ENCODE measurements at regions not wholly inside any gene's neighbourhood (a gene's known extent, or its start where the extent isn't known, plus 50 kb on each side); places are given as distances from the start of the nearest gene placed in this dataset.
"Not testable (repeated sequence)": the region's sequence is repeated elsewhere in the genome, so short reads cannot be mapped to it uniquely, and the experiment has no call there.

GRCh38 chr6:4664911-4665310, 111.3 kb upstream of the CDYL start:
- no peak for TF ChIP-seq EZH2 (IDR thresholded peaks at IDR 0.05)
- no peak for TF ChIP-seq POLR2AphosphoS5 (IDR thresholded peaks at IDR 0.05; ENCODE audit: borderline replicate concordance, low read depth, low read length)
- TF ChIP-seq FOXP2 (optimal IDR thresholded peaks at IDR 0.05; ENCODE audit: control extremely low read depth, extremely low read length, insufficient read depth), result no peak
- H3K9ac ChIP-seq (ENCODE audit: insufficient read length), result no peak overlapping the region
- H3K27ac ChIP-seq, result no peak overlapping the region
- H3K9me3 ChIP-seq (ENCODE audit: low read depth, low read length), result no peaks in the 10 kb centered on the region
- no peak overlapping the region for H3K4me3 ChIP-seq
- DNase-seq (ENCODE audit: low read depth, low spot score), result no peak
- H3K36me3 ChIP-seq (ENCODE audit: insufficient read depth, low read length), result no peaks in the 10 kb centered on the region

- Histone ChIP-seq H3K9me3 (ENCODE audit: low read depth, low read length) (no peaks in the 10 kb centered on the region), H3K4me3 (no peak overlapping the region), H3K36me3 (ENCODE audit: insufficient read depth, low read length) (no peaks in the 10 kb centered on the region), H3K27ac (no peak overlapping the region), H3K9ac (ENCODE audit: insufficient read length) (no peak overlapping the region)
- DNase-seq (ENCODE audit: low read depth, low spot score), result no peak
- TF ChIP-seq EZH2 (IDR thresholded peaks at IDR 0.05) (no peak), FOXP2 (optimal IDR thresholded peaks at IDR 0.05; ENCODE audit: control extremely low read depth, extremely low read length, insufficient read depth) (no peak), POLR2AphosphoS5 (IDR thresholded peaks at IDR 0.05; ENCODE audit: borderline replicate concordance, low read depth, low read length) (no peak)
These were observed 112.0 kb upstream of the CDYL start for GRCh38 chr6:4664117-4664626.

- no peaks in the 10 kb centered on the region for H3K9me3 ChIP-seq (ENCODE audit: low read depth, low read length)
- no peak for DNase-seq (ENCODE audit: low read depth, low spot score)
- no peak overlapping the region for H3K9ac ChIP-seq (ENCODE audit: insufficient read length)
- no peaks in the 10 kb centered on the region for H3K36me3 ChIP-seq (ENCODE audit: insufficient read depth, low read length)
- TF ChIP-seq FOXP2 (optimal IDR thresholded peaks at IDR 0.05; ENCODE audit: control extremely low read depth, extremely low read length, insufficient read depth) (no peak), POLR2AphosphoS5 (IDR thresholded peaks at IDR 0.05; ENCODE audit: borderline replicate concordance, low read depth, low read length) (no peak), EZH2 (IDR thresholded peaks at IDR 0.05) (no peak)
- H3K27ac ChIP-seq, result no peak overlapping the region
- H3K4me3 ChIP-seq, result no peak overlapping the region
These were observed 113.3 kb upstream of the CDYL start for GRCh38 chr6:4662886-4663285.

- H3K36me3 ChIP-seq (ENCODE audit: insufficient read depth, low read length), result no peaks in the 10 kb centered on the region
- no peak for DNase-seq (ENCODE audit: low read depth, low spot score)
- H3K9me3 ChIP-seq (ENCODE audit: low read depth, low read length), result no peaks in the 10 kb centered on the region
- TF ChIP-seq EZH2 (IDR thresholded peaks at IDR 0.05) (no peak), FOXP2 (optimal IDR thresholded peaks at IDR 0.05; ENCODE audit: control extremely low read depth, extremely low read length, insufficient read depth) (no peak), POLR2AphosphoS5 (IDR thresholded peaks at IDR 0.05; ENCODE audit: borderline replicate concordance, low read depth, low read length) (no peak)
- no peak overlapping the region for H3K4me3 ChIP-seq
- H3K27ac ChIP-seq, result no peak overlapping the region
- no peak overlapping the region for H3K9ac ChIP-seq (ENCODE audit: insufficient read length)
These were observed 114.8 kb upstream of the CDYL start for GRCh38 chr6:4661391-4661790.

GRCh38 chr6:4660377-4661321, 115.6 kb upstream of the CDYL start:
- H3K9ac ChIP-seq (ENCODE audit: insufficient read length), result no peak overlapping the region
- TF ChIP-seq FOXP2 (optimal IDR thresholded peaks at IDR 0.05; ENCODE audit: control extremely low read depth, extremely low read length, insufficient read depth) (no peak), POLR2AphosphoS5 (IDR thresholded peaks at IDR 0.05; ENCODE audit: borderline replicate concordance, low read depth, low read length) (no peak), EZH2 (IDR thresholded peaks at IDR 0.05) (no peak)
- no peaks in the 10 kb centered on the region for H3K9me3 ChIP-seq (ENCODE audit: low read depth, low read length)
- no peak overlapping the region for H3K27ac ChIP-seq
- DNase-seq (ENCODE audit: low read depth, low spot score), result no peak
- H3K4me3 ChIP-seq, result no peak overlapping the region
- no peaks in the 10 kb centered on the region for H3K36me3 ChIP-seq (ENCODE audit: insufficient read depth, low read length)

- not testable (repeated sequence) for DNase-seq (ENCODE audit: low read depth, low spot score); H3K4me3 ChIP-seq; H3K36me3 ChIP-seq (ENCODE audit: insufficient read depth, low read length); H3K9me3 ChIP-seq (ENCODE audit: low read depth, low read length); H3K9ac ChIP-seq (ENCODE audit: insufficient read length); H3K27ac ChIP-seq
These were observed 116.5 kb upstream of the CDYL start for GRCh38 chr6:4659719-4660118.

GRCh38 chr6:4658486-4658885, 117.7 kb upstream of the CDYL start:
- H3K9me3 ChIP-seq (ENCODE audit: low read depth, low read length), result no peaks in the 10 kb centered on the region

GRCh38 chr6:4656106-4656505, 120.1 kb upstream of the CDYL start:
- no peak for TF ChIP-seq POLR2AphosphoS5 (IDR thresholded peaks at IDR 0.05; ENCODE audit: borderline replicate concordance, low read depth, low read length)
- TF ChIP-seq FOXP2 (optimal IDR thresholded peaks at IDR 0.05; ENCODE audit: control extremely low read depth, extremely low read length, insufficient read depth), result no peak
- no peak for TF ChIP-seq EZH2 (IDR thresholded peaks at IDR 0.05)
- no peak overlapping the region for H3K27ac ChIP-seq
- H3K36me3 ChIP-seq (ENCODE audit: insufficient read depth, low read length), result no peaks in the 10 kb centered on the region
- no peak for DNase-seq (ENCODE audit: low read depth, low spot score)
- H3K9ac ChIP-seq (ENCODE audit: insufficient read length), result no peak overlapping the region
- H3K4me3 ChIP-seq, result no peak overlapping the region
- H3K9me3 ChIP-seq (ENCODE audit: low read depth, low read length), result peaks cover 5% of the 10 kb centered on the region; the same call in 1 of the 2 replicates

More at GRCh38 chr6:4658486-4658885, 117.7 kb upstream of the CDYL start:
- DNase-seq (ENCODE audit: low read depth, low spot score), result no peak
- Histone ChIP-seq H3K4me3 (no peak overlapping the region), H3K27ac (no peak overlapping the region), H3K9ac (ENCODE audit: insufficient read length) (no peak overlapping the region), H3K36me3 (ENCODE audit: insufficient read depth, low read length) (no peaks in the 10 kb centered on the region)
- no peak for TF ChIP-seq POLR2AphosphoS5 (IDR thresholded peaks at IDR 0.05; ENCODE audit: borderline replicate concordance, low read depth, low read length)
- TF ChIP-seq EZH2 (IDR thresholded peaks at IDR 0.05), result no peak
- no peak for TF ChIP-seq FOXP2 (optimal IDR thresholded peaks at IDR 0.05; ENCODE audit: control extremely low read depth, extremely low read length, insufficient read depth)

Measured in SK-N-MC (cell line).